Breast epithelium (tissue), 3 donors: ENCODE measurements at regions not wholly inside any gene's neighbourhood (a gene's known extent, or its start where the extent isn't known, plus 50 kb on each side); places are given as distances from the start of the nearest gene placed in this dataset.

Experiments used
- POLR2A ChIP-seq: fragments of 450-650 bp; IDR thresholded peaks from one replicate; pipeline ENCODE4 v1.6.1; 2016; ENCODE audit warnings: antibody characterized with exemption, mild to moderate bottlenecking, moderate library complexity
- TF ChIP-seq, protein P1 (sequence below), 3 donors: fragments of 450-650 bp; IDR thresholded peaks; one replicate each; pipeline ENCODE4 v1.5.1; 2016 to 2017; ENCODE audit warnings: antibody characterized with exemption in 3 of 3, mild to moderate bottlenecking in 3 of 3, moderate library complexity in 3 of 3

- no peak for TF ChIP-seq POLR2A
- TF ChIP-seq, protein P1, sequence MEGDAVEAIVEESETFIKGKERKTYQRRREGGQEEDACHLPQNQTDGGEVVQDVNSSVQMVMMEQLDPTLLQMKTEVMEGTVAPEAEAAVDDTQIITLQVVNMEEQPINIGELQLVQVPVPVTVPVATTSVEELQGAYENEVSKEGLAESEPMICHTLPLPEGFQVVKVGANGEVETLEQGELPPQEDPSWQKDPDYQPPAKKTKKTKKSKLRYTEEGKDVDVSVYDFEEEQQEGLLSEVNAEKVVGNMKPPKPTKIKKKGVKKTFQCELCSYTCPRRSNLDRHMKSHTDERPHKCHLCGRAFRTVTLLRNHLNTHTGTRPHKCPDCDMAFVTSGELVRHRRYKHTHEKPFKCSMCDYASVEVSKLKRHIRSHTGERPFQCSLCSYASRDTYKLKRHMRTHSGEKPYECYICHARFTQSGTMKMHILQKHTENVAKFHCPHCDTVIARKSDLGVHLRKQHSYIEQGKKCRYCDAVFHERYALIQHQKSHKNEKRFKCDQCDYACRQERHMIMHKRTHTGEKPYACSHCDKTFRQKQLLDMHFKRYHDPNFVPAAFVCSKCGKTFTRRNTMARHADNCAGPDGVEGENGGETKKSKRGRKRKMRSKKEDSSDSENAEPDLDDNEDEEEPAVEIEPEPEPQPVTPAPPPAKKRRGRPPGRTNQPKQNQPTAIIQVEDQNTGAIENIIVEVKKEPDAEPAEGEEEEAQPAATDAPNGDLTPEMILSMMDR (IDR thresholded peaks at IDR 0.05): no peak
These were observed 311.1 kb downstream of the SLC6A15 start for GRCh38 chr12:84601483-84601882.
